Ecto neural progenitor cell (in vitro differentiated cells): ENCODE measurements at regions not wholly inside any gene's neighbourhood (a gene's known extent, or its start where the extent isn't known, plus 50 kb on each side); places are given as distances from the start of the nearest gene placed in this dataset.

Experiments used
- DNase-seq: peaks from one replicate; pipeline ENCODE4 v3.0.0-alpha.2; 2018; ENCODE audit warnings: low spot score

GRCh38 chr13:100940658-100941057, 266.1 kb upstream of the TMTC4 start:
- DNase-seq, result no peak

- no peak for DNase-seq
Observed at GRCh38 chr13:100933841-100934240, 259.2 kb upstream of the TMTC4 start.

GRCh38 chr13:100922599-100922998, 248.0 kb upstream of the TMTC4 start:
- no peak for DNase-seq

- no peak for DNase-seq
Observed at GRCh38 chr13:100921139-100921538, 246.5 kb upstream of the TMTC4 start.

GRCh38 chr13:100917011-100917410, 242.4 kb upstream of the TMTC4 start:
- no peak for DNase-seq

GRCh38 chr13:100913143-100913542, 238.5 kb upstream of the TMTC4 start:
- DNase-seq, result no peak

GRCh38 chr13:100904293-100904976, 229.8 kb upstream of the TMTC4 start:
- DNase-seq, result no peak

GRCh38 chr13:100899720-100900316, 225.2 kb upstream of the TMTC4 start:
- DNase-seq, result no peak

GRCh38 chr13:100898431-100898830, 223.8 kb upstream of the TMTC4 start:
- no peak for DNase-seq

- DNase-seq, result no peak
Observed at GRCh38 chr13:100895651-100896050, 221.1 kb upstream of the TMTC4 start.

GRCh38 chr13:100892981-100893380, 218.4 kb upstream of the TMTC4 start:
- no peak for DNase-seq

- no peak for DNase-seq
Observed at GRCh38 chr13:100890645-100891044, 216.1 kb upstream of the TMTC4 start.

- DNase-seq, result no peak
Observed at GRCh38 chr13:100887729-100888151, 213.1 kb upstream of the TMTC4 start.

- no peak for DNase-seq
Observed at GRCh38 chr13:100883453-100883852, 208.9 kb upstream of the TMTC4 start.

- no peak for DNase-seq
Observed at GRCh38 chr13:100881291-100881864, 206.8 kb upstream of the TMTC4 start.

- no peak for DNase-seq
Observed at GRCh38 chr13:100880166-100880565, 205.6 kb upstream of the TMTC4 start.

GRCh38 chr13:100879255-100879654, 204.7 kb upstream of the TMTC4 start:
- no peak for DNase-seq

GRCh38 chr13:100876044-100876403, 201.4 kb upstream of the TMTC4 start:
- DNase-seq, result no peak

GRCh38 chr13:100875392-100876043, 200.9 kb upstream of the TMTC4 start:
- no peak for DNase-seq

GRCh38 chr13:100872761-100873160, 198.2 kb upstream of the TMTC4 start:
- no peak for DNase-seq

GRCh38 chr13:100870898-100871297, 196.3 kb upstream of the TMTC4 start:
- no peak for DNase-seq

- no peak for DNase-seq
Observed at GRCh38 chr13:100860866-100861265, 186.3 kb upstream of the TMTC4 start.

GRCh38 chr13:100859861-100860260, 185.3 kb upstream of the TMTC4 start:
- DNase-seq, result no peak
